ENCODE measurements at regions not wholly inside any gene's neighbourhood (a gene's known extent, or its start where the extent isn't known, plus 50 kb on each side); places are given as distances from the start of the nearest gene placed in this dataset.

GRCh38 chr13:110812121-110812868 lies 98.8 kb downstream of the ING1 start:
- no peaks in the 10 kb centered on the region for H3K79me2 ChIP-seq (ENCODE audit: insufficient read depth)
- TF ChIP-seq FOXJ3 (CRISPR knock-in tag; IDR thresholded peaks at IDR 0.05) (no peak), TCF12 (IDR thresholded peaks at IDR 0.05) (no peak), MXI1 (IDR thresholded peaks at IDR 0.05; ENCODE audit: low read depth, low read length) (no peak), CHD2 (IDR thresholded peaks at IDR 0.05; ENCODE audit: low read length, partially characterized antibody) (no peak), USF2 (IDR thresholded peaks at IDR 0.05; ENCODE audit: borderline replicate concordance, low read depth, low read length) (no peak), FOXM1 (IDR thresholded peaks at IDR 0.05; ENCODE audit: low read depth) (no peak), TAF1 (IDR thresholded peaks at IDR 0.05; ENCODE audit: borderline replicate concordance, low read depth, low read length) (no peak), ELF1 (IDR thresholded peaks at IDR 0.05) (no peak), SIN3A (IDR thresholded peaks at IDR 0.05; ENCODE audit: borderline replicate concordance, low read depth, low read length) (no peak), FOSL2 (IDR thresholded peaks at IDR 0.05; ENCODE audit: borderline replicate concordance, low read depth) (no peak), JUND (IDR thresholded peaks at IDR 0.05) (no peak), GABPA (IDR thresholded peaks at IDR 0.05; ENCODE audit: low read depth) (no peak), MEF2A (IDR thresholded peaks at IDR 0.05; ENCODE audit: borderline replicate concordance, low read depth) (no peak), EP300 (IDR thresholded peaks at IDR 0.05; ENCODE audit: borderline replicate concordance in 1 of 2, low read depth in 1 of 2, low read length in 1 of 2) (no peak), GATA2 (CRISPR knock-in tag; IDR thresholded peaks at IDR 0.05) (no peak), RFX5 (IDR thresholded peaks at IDR 0.05; ENCODE audit: low read length) (no peak), RCOR1 (IDR thresholded peaks at IDR 0.05; ENCODE audit: low read length) (no peak), REST (IDR thresholded peaks at IDR 0.05; ENCODE audit: low read depth, low read length) (no peak)
- TF ChIP-seq, protein P1, sequence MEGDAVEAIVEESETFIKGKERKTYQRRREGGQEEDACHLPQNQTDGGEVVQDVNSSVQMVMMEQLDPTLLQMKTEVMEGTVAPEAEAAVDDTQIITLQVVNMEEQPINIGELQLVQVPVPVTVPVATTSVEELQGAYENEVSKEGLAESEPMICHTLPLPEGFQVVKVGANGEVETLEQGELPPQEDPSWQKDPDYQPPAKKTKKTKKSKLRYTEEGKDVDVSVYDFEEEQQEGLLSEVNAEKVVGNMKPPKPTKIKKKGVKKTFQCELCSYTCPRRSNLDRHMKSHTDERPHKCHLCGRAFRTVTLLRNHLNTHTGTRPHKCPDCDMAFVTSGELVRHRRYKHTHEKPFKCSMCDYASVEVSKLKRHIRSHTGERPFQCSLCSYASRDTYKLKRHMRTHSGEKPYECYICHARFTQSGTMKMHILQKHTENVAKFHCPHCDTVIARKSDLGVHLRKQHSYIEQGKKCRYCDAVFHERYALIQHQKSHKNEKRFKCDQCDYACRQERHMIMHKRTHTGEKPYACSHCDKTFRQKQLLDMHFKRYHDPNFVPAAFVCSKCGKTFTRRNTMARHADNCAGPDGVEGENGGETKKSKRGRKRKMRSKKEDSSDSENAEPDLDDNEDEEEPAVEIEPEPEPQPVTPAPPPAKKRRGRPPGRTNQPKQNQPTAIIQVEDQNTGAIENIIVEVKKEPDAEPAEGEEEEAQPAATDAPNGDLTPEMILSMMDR (IDR thresholded peaks at IDR 0.05), result no peak
- POLR2A ChIA-PET, result no interaction called here
- H3K9me2 ChIP-seq, result no peaks in the 10 kb centered on the region
- no peak overlapping the region for H3K9ac ChIP-seq
- no peaks in the 10 kb centered on the region for H3K4me1 ChIP-seq (ENCODE audit: control insufficient read depth in 1 of 2, insufficient read depth in 2 of 2, low read depth in 1 of 2, low read length in 1 of 2)
- no peaks in the 10 kb centered on the region for H3K36me3 ChIP-seq (replicated peaks in 1 of 2; ENCODE audit: control insufficient read depth in 1 of 2, insufficient read depth in 2 of 2, low read length in 1 of 2)
- H4K20me1 ChIP-seq (ENCODE audit: insufficient read depth), result no peaks in the 10 kb centered on the region
- H3K27ac ChIP-seq (ENCODE audit: low read depth in 2 of 2, low read length in 1 of 2), result no peak overlapping the region
- no peaks in the 10 kb centered on the region for H3K9me3 ChIP-seq
- no peaks in the 10 kb centered on the region for H3F3A ChIP-seq (replicated peaks; ENCODE audit: insufficient read depth)
- no peaks in the 10 kb centered on the region; the same call in 1 of the 2 replicates for H3K27me3 ChIP-seq (ENCODE audit: insufficient read depth)
- H3K4me3 ChIP-seq (ENCODE audit: low read depth in 2 of 2, low read length in 1 of 2), result no peak overlapping the region
- no peak for DNase-seq
- WGBS (ENCODE audit: low lambda C conversion rate), result 88% methylated on average over 34 of the region's 48 CpGs
- H2AFZ ChIP-seq (ENCODE audit: low read depth), result no peak overlapping the region
- CTCF ChIA-PET, result interaction anchor here (0.6 kb wide), 1 partner anchor 97 kb away, joined by 3 read pairs; no protein-coding TSS in a partner anchor
- no peak overlapping the region for H3K4me2 ChIP-seq

Measured in SK-N-SH (cell line).